ENCODE measurements at regions not wholly inside any gene's neighbourhood (a gene's known extent, or its start where the extent isn't known, plus 50 kb on each side); places are given as distances from the start of the nearest gene placed in this dataset.

- no peak for DNase-seq (ENCODE audit: low spot score)
- TF ChIP-seq CTCF (IDR thresholded peaks at IDR 0.05; ENCODE audit: extremely low read depth, insufficient read depth, missing control alignments), result no peak
- in situ Hi-C loops (cut with MboI; ENCODE audit: low pct_unique_long_range_greater_than_20kb, low sequenced_read_pairs, unreplicated experiment), result no loop called here
Observed at GRCh38 chr6:90388395-90388794, 91.8 kb upstream of the BACH2 start.

- in situ Hi-C loops (cut with MboI; ENCODE audit: low pct_unique_long_range_greater_than_20kb, low sequenced_read_pairs, unreplicated experiment), result no loop called here
- no peak for TF ChIP-seq CTCF (IDR thresholded peaks at IDR 0.05; ENCODE audit: extremely low read depth, insufficient read depth, missing control alignments)
- no peak for DNase-seq (ENCODE audit: low spot score)
Observed at GRCh38 chr6:90387826-90388225, 91.2 kb upstream of the BACH2 start.

- DNase-seq (ENCODE audit: low spot score), result no peak
- TF ChIP-seq CTCF (IDR thresholded peaks at IDR 0.05; ENCODE audit: extremely low read depth, insufficient read depth, missing control alignments), result no peak
- in situ Hi-C loops (cut with MboI; ENCODE audit: low pct_unique_long_range_greater_than_20kb, low sequenced_read_pairs, unreplicated experiment), result no loop called here
Observed at GRCh38 chr6:90387383-90387775, 90.7 kb upstream of the BACH2 start.

GRCh38 chr6:90386399-90387382, 90.0 kb upstream of the BACH2 start:
- DNase-seq (ENCODE audit: low spot score), result no peak
- no peak for TF ChIP-seq CTCF (IDR thresholded peaks at IDR 0.05; ENCODE audit: extremely low read depth, insufficient read depth, missing control alignments)
- in situ Hi-C loops (cut with MboI; ENCODE audit: low pct_unique_long_range_greater_than_20kb, low sequenced_read_pairs, unreplicated experiment), result no loop called here

DNA sequence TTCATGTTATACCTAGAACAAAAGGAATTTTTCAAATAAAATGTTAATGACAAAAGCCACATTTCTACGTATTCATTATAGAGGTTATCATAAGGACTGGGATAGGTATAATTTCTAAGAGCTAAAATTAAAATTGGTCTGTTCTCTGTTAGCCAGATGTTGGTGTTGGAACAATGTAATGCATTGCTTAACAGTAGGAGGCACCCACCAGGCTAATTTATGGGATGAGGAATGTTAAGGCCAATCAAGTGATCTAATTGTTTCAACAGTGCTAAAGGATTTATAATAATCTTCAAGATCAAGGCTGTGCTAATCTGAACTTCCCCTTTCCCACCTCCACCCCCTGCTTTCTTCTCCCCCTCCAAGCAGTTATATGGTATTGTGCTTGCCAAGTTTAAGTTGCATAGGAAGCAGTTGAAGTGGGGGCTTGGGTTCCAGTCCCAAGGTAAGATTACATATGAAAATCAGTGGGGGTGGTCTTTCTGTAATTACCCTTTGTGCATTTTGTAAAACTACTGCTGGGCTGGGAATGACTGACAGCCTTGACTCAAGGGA, 89.2 kb upstream of the BACH2 start:
- TF ChIP-seq CTCF (IDR thresholded peaks at IDR 0.05; ENCODE audit: extremely low read depth, insufficient read depth, missing control alignments), result no peak
- DNase-seq (ENCODE audit: low spot score), result no peak
- in situ Hi-C loops (cut with MboI; ENCODE audit: low pct_unique_long_range_greater_than_20kb, low sequenced_read_pairs, unreplicated experiment), result no loop called here

DNA sequence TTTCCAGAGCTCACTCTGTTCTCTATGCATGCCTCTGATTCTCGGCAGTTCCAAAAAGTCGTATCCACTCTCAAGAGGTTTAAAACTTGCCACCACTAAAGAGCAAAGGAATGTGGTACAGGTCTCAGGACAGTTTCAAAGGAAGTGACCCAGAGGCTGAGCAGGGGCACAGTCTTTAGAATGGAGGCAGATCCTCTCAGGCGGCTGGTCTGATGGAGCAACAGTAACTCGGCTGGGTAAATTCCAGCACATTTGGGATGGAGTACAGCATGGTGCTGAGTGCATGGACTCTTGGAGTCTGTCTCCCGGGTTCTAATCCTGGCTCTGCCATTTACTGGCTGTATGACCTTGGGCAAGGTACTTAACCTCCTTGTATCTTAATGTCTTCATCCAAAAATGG, 88.1 kb upstream of the BACH2 start:
- in situ Hi-C loops (cut with MboI; ENCODE audit: low pct_unique_long_range_greater_than_20kb, low sequenced_read_pairs, unreplicated experiment), result no loop called here
- DNase-seq (ENCODE audit: low spot score), result no peak
- no peak for TF ChIP-seq CTCF (IDR thresholded peaks at IDR 0.05; ENCODE audit: extremely low read depth, insufficient read depth, missing control alignments)
